ENCODE measurements at regions not wholly inside any gene's neighbourhood (a gene's known extent, or its start where the extent isn't known, plus 50 kb on each side); places are given as distances from the start of the nearest gene placed in this dataset.
"Not testable (repeated sequence)": the region's sequence is repeated elsewhere in the genome, so short reads cannot be mapped to it uniquely, and the experiment has no call there.

- Histone ChIP-seq H3K27ac (no peak overlapping the region), H3K27me3 (no peaks in the 10 kb centered on the region), H3K36me3 (no peaks in the 10 kb centered on the region), H3K4me3 (no peak overlapping the region), H3K9me3 (no peaks in the 10 kb centered on the region), H3K4me1 (no peaks in the 10 kb centered on the region)
- no peak for DNase-seq (ENCODE audit: low spot score in 2 of 2)
- intact Hi-C loops (cut with DNase I) = no loop called here
- TF ChIP-seq CTCF (IDR thresholded peaks at IDR 0.05) = no peak
Observed at GRCh38 chr3:187888701-187889100, 143.4 kb upstream of the BCL6 start.

DNA sequence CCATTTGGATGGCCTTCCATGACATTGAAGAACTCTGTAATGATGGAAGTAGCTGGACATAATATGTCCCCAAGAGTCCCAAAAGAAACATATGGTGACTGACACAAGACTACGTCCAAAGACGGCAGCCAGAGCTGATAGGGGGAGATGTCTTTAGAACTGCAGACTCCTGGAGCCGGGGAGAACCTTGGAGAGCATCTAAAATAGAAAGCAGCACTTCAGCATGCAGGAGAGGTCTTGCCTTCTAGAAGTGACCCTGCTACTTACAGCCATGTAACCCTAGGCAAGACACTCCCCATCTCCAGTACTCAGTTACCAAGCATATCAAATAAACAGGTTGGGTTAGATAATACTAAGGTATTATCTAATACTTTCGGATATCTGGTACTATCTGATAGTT, 143.8 kb upstream of the BCL6 start:
- Histone ChIP-seq H3K4me3 (no peak overlapping the region), H3K27ac (no peak overlapping the region), H3K9me3 (no peaks in the 10 kb centered on the region), H3K36me3 (no peaks in the 10 kb centered on the region), H3K27me3 (no peaks in the 10 kb centered on the region), H3K4me1 (no peaks in the 10 kb centered on the region)
- intact Hi-C loops (cut with DNase I) = no loop called here
- DNase-seq (ENCODE audit: low spot score in 2 of 2) = no peak
- no peak for TF ChIP-seq CTCF (IDR thresholded peaks at IDR 0.05)

GRCh38 chr3:187889601-187890404, 144.5 kb upstream of the BCL6 start:
- H3K4me1 ChIP-seq = no peaks in the 10 kb centered on the region
- no peak overlapping the region for H3K27ac ChIP-seq
- no peak for TF ChIP-seq CTCF (IDR thresholded peaks at IDR 0.05)
- H3K36me3 ChIP-seq = no peaks in the 10 kb centered on the region
- no peak overlapping the region for H3K4me3 ChIP-seq
- no peak for DNase-seq (ENCODE audit: low spot score in 2 of 2)
- intact Hi-C loops (cut with DNase I) = no loop called here
- H3K27me3 ChIP-seq = no peaks in the 10 kb centered on the region
- no peaks in the 10 kb centered on the region for H3K9me3 ChIP-seq

DNA sequence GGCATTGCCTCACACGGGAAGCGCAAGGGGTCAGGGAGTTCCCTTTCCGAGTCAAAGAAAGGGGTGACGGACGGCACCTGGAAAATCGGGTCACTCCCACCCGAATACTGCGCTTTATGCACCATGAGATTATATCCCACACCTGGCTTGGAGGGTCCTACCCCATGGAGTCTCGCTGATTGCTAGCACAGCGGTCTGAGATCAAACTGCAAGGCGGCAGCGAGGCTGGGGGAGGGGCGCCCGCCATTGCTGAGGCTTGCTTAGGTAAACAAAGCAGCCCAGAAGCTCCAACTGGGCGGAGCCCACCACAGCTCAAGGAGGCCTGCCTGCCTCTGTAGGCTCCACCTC, 145.1 kb upstream of the BCL6 start:
- intact Hi-C loops (cut with DNase I); H3K4me3 ChIP-seq; H3K4me1 ChIP-seq; H3K27me3 ChIP-seq; H3K9me3 ChIP-seq; DNase-seq (ENCODE audit: low spot score in 2 of 2); H3K27ac ChIP-seq; H3K36me3 ChIP-seq: not testable (repeated sequence)

DNA sequence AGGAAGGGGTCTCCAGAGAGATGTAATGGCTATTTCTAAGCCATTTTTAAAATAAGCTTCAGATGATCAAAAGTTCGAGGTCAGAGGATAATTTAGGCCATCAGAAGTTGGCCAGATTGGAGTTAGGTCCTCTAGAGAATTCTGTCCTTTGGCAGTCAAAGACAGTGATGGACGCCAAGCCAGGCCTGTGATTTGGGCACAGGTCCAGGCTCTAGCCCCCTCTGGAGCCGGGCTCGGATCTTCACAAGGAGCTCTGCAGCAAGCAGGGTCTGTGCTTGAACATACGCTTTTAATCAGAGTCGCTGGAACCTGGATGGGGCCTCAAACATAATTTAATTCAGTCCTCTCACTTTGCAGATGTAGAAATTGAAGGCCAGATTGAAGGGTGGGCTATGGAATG, 151.4 kb upstream of the BCL6 start:
- Histone ChIP-seq H3K4me1 (no peaks in the 10 kb centered on the region), H3K27me3 (no peaks in the 10 kb centered on the region), H3K27ac (no peak overlapping the region), H3K4me3 (no peak overlapping the region), H3K36me3 (no peaks in the 10 kb centered on the region), H3K9me3 (no peaks in the 10 kb centered on the region)
- intact Hi-C loops (cut with DNase I) = no loop called here
- DNase-seq (ENCODE audit: low spot score in 2 of 2) = no peak
- no peak for TF ChIP-seq CTCF (IDR thresholded peaks at IDR 0.05)

DNA sequence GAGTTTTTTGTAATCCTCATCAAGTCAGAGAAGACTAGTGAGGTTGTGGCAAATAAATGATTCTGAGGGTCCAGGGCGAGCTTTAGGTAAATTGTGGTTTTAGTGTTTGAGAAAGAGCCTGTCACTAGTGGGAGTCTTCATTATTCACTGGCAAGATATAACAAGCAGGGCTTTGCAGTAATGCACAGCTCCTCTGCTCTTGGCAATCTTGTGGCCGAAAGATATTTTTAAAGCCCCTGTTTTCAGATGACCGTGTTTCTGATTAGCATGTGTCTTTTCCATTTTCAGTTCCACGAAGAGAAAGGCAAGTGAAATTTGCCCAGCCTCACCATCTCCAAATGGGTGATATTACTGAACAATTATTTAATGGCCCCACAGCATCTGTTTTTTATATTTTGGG, 154.0 kb upstream of the BCL6 start:
- no peak overlapping the region for H3K27ac ChIP-seq
- no peaks in the 10 kb centered on the region for H3K9me3 ChIP-seq
- no peaks in the 10 kb centered on the region for H3K36me3 ChIP-seq
- no peaks in the 10 kb centered on the region for H3K4me1 ChIP-seq
- DNase-seq (ENCODE audit: low spot score in 2 of 2) = no peak
- TF ChIP-seq CTCF (IDR thresholded peaks at IDR 0.05) = no peak
- H3K27me3 ChIP-seq = no peaks in the 10 kb centered on the region
- intact Hi-C loops (cut with DNase I) = no loop called here
- H3K4me3 ChIP-seq = no peak overlapping the region

All from ascending aorta (tissue), 2 donors.